ENCODE measurements at regions not wholly inside any gene's neighbourhood (a gene's known extent, or its start where the extent isn't known, plus 50 kb on each side); places are given as distances from the start of the nearest gene placed in this dataset.

DNA sequence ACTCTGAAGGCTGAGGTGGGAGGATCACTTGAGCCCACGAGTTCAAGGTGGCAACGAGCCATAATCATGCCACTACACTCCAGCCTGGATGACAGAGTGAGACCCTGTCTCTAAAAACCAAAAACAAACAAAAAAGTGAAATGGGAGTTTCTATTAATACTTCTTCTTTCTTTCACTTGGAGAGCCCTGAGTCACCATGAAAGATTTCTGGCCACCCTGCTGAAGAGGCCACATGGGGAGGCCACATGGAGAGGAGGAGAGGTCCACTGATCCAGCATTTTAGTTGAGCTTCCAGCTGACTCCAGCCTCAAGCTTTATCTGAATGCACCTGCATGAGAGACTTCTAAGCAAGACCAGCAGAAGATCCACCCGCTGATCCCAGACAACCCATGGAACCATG, 74.2 kb upstream of the LAPTM4A start:
- Histone ChIP-seq H3K27ac (no peak overlapping the region), H3K36me3 (no peaks in the 10 kb centered on the region), H3K4me3 (ENCODE audit: low read depth, low read length) (no peak overlapping the region), H3K27me3 (ENCODE audit: insufficient read depth, low read depth, severe bottlenecking) (no peaks in the 10 kb centered on the region), H3K9me3 (ENCODE audit: severe bottlenecking) (no peaks in the 10 kb centered on the region)
- no peak for DNase-seq
- TF ChIP-seq, protein P1, sequence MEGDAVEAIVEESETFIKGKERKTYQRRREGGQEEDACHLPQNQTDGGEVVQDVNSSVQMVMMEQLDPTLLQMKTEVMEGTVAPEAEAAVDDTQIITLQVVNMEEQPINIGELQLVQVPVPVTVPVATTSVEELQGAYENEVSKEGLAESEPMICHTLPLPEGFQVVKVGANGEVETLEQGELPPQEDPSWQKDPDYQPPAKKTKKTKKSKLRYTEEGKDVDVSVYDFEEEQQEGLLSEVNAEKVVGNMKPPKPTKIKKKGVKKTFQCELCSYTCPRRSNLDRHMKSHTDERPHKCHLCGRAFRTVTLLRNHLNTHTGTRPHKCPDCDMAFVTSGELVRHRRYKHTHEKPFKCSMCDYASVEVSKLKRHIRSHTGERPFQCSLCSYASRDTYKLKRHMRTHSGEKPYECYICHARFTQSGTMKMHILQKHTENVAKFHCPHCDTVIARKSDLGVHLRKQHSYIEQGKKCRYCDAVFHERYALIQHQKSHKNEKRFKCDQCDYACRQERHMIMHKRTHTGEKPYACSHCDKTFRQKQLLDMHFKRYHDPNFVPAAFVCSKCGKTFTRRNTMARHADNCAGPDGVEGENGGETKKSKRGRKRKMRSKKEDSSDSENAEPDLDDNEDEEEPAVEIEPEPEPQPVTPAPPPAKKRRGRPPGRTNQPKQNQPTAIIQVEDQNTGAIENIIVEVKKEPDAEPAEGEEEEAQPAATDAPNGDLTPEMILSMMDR (IDR thresholded peaks at IDR 0.05; ENCODE audit: low read depth, low read length), result no peak

DNA sequence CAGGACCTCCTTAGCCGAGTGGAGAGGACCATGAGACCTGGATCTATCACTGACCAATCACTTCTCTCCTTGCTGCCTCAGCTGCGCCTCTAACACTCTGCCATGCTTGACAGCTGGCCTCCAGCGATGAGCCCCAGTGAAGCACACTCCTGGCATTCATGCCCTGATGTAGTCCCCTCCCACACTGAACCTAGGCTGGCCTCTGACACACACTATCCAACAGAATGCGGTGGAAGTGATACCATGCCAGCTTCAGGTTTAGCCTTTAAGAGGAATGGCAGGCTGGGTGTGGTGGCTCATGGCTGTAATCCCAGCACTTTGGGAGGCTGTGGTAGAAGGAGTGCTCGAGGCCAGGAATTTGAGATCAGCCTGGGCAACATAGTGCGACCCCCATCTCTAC, 73.7 kb upstream of the LAPTM4A start:
- Histone ChIP-seq H3K36me3 (no peaks in the 10 kb centered on the region), H3K9me3 (ENCODE audit: severe bottlenecking) (no peaks in the 10 kb centered on the region), H3K27me3 (ENCODE audit: insufficient read depth, low read depth, severe bottlenecking) (no peaks in the 10 kb centered on the region), H3K27ac (no peak overlapping the region), H3K4me3 (ENCODE audit: low read depth, low read length) (no peak overlapping the region)
- DNase-seq, result no peak
- TF ChIP-seq, protein P1 (IDR thresholded peaks at IDR 0.05; ENCODE audit: low read depth, low read length), result no peak

DNA sequence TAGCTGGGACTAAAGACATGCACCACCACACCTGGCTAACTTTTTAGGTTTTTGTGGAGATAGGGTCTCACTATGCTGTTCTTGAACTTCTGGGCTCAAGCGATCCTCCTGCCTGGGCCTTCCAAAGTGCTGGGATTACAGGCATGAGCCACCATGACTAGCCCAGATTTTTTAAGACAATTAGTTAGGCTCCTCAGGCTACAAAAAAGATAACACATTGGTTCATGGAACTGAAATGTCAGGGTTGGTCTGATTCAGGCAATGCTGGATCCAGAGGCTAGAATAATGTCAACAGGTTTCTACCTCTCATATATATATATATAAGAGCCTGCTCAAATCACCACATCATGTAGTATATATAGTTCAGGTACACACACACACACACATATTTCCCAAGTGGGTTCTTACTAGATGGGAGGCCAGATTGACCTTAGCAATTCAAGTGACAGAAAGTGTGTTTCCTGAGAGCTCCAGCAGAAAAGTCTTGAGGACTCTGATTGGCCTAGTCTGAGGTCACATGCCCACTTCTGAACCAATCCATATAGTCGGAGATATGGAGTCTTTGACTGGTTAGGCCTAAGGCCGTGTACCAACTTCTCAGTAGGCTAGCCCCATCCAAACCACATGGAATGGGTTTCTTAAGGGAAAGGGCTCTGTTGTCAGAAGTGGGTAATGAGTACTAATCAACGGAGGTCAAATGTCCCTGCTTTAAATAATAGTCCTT, 72.6 kb upstream of the LAPTM4A start:
- Histone ChIP-seq H3K4me3 (ENCODE audit: low read depth, low read length) (no peak overlapping the region), H3K27me3 (ENCODE audit: insufficient read depth, low read depth, severe bottlenecking) (no peaks in the 10 kb centered on the region), H3K36me3 (no peaks in the 10 kb centered on the region), H3K27ac (no peak overlapping the region), H3K9me3 (ENCODE audit: severe bottlenecking) (no peaks in the 10 kb centered on the region)
- no peak for DNase-seq
- TF ChIP-seq, protein P1 (IDR thresholded peaks at IDR 0.05; ENCODE audit: low read depth, low read length), result no peak

DNA sequence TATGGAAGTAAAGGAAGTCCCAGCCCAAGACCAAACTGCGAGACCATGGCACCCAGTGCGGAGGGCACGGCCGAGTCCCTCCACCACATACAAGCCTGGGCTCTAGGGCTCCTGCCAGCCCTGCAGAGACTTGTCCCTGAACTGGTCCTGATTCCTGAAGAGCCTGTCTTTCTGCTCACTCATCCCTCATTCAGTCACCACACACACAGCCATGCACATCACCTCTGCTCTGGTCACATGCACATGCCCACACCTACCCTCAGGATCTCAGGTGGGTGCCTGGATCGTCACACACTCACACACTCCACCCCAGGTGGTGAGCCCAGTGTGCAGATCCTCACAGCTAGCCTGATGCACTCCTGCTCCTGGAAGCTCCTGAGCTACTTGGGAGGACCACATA, 71.4 kb upstream of the LAPTM4A start:
- H3K27ac ChIP-seq, result no peak overlapping the region
- no peak for DNase-seq
- H3K4me3 ChIP-seq (ENCODE audit: low read depth, low read length), result no peak overlapping the region
- H3K9me3 ChIP-seq (ENCODE audit: severe bottlenecking), result no peaks in the 10 kb centered on the region
- H3K36me3 ChIP-seq, result no peaks in the 10 kb centered on the region
- TF ChIP-seq, protein P1 (IDR thresholded peaks at IDR 0.05; ENCODE audit: low read depth, low read length), result no peak
- H3K27me3 ChIP-seq (ENCODE audit: insufficient read depth, low read depth, severe bottlenecking), result no peaks in the 10 kb centered on the region

DNA sequence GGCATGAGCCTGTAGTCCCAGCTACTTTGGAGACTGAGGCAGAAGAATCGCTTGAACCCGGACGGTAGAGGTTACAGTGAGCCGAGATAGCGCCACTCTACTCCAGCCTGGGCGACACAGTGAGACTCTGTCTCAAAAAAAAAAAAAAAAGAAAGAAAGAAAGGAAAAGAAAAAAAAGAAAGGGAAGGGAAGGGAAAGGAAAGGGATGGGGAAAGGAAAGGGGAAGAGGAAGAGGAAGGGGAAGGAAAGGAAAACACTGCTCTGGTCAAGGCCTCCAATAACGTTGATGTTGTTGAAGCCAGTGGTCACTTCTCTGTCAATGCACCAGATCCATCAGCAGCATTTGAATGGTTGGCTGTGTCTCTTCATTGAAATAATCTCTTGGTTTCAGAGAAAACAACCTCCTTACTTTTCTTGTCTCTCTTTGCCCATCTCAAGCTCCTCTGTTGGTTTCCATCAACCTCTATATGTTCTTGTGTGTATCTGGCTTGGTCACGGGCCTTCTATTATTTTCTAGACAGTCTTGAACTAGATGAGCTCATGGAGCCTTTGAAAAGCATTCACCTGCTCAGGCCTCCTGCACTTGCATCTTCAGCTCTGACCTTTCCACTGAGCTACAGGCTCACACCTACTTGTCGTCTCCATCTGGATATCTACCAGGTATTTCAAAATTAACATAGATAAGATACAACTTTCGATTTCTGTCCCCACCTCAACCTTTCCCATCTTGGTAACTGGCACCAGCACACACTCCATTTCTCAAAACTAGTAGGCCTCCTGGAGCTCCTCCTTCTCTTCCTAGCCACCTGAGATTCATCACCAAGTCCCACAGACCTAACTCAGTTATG, 69.4 kb upstream of the LAPTM4A start:
- H3K27ac ChIP-seq, result no peak overlapping the region
- TF ChIP-seq, protein P1 (IDR thresholded peaks at IDR 0.05; ENCODE audit: low read depth, low read length), result no peak

More for the DNA sequence above, 69.4 kb upstream of the LAPTM4A start:
- Histone ChIP-seq H3K27me3 (ENCODE audit: insufficient read depth, low read depth, severe bottlenecking) (no peaks in the 10 kb centered on the region), H3K36me3 (no peaks in the 10 kb centered on the region), H3K9me3 (ENCODE audit: severe bottlenecking) (no peaks in the 10 kb centered on the region), H3K4me3 (ENCODE audit: low read depth, low read length) (no peak overlapping the region)
- no peak for DNase-seq
